ENCODE measurements at regions not wholly inside any gene's neighbourhood (a gene's known extent, or its start where the extent isn't known, plus 50 kb on each side); places are given as distances from the start of the nearest gene placed in this dataset.
"Not testable (repeated sequence)": the region's sequence is repeated elsewhere in the genome, so short reads cannot be mapped to it uniquely, and the experiment has no call there.

DNA sequence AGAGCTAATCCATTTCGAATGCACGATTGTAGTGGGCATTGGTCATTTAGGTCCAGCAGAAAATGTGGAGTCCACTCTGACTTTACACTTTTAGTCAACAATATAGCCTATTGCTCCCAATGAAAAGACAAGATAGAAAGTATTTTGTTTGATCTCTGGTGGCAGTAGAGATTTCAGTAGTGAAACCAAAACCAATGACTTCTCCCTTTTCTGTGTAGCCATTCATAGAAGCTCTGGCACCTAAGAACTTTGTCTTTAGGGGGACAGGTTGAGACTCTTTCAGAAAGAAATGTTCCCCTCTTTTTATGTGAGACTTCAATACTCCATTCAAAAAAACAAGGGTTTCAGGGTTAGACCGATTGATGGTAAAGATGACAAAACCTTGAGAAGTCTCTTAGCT lies 510.8 kb upstream of the POU3F2 start:
- no peak for DNase-seq (ENCODE audit: low read depth)

DNA sequence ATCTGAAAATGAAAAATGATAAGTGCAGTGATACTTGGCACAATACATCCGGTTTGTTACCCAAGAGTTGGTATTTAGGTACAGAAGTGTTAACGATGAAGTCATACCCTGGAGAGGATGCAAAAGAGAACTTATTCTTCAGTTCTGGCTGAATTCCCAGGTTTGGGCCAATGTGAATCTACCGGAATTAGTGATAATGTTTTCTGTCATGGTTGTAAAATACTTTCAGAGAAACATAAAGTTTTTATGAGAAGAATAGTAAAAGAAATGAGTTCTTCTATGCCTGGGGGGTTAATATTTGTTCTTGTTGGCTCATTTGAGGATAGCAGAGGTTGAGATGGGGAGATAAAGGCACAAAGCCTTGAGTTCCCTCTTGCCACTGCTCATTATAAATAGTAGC lies 509.9 kb upstream of the POU3F2 start:
- DNase-seq (ENCODE audit: low read depth), result no peak

DNA sequence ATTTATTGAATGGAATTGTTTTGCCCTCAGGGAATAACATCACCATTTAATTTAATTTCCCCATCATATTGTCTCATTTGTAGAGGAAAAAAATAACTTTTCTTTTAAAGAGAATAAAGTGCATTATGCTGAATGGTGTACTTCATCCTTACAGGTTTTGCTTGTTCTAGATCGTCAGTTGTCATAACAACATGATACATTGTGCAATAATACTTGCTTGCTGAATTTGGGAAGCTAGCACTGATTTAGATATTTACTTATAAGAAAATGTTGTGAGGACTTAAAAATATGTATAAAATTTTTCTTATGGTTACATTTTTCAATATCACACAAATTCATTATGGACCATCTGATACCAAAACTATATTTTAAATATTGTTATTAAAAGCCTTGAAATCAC lies 509.0 kb upstream of the POU3F2 start:
- DNase-seq (ENCODE audit: low read depth), result no peak

DNA sequence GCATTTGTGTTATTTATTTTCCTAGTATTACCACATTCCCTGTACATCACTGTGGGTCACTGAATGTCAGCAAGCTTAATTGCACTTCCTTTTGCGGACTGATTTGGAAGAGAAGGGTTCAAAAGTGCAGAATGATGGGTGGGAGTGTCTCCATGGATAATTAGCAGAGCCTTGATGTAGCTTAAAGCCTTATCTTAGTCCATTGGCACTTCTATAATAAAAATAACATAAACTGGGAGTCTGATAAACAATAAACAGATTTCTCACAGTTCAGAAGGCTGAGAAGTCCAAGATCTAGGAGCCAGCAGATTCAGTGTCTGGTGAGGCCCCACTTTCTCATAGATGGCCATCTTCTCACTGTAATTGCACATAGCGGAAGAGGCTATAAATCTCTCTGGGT lies 501.1 kb upstream of the POU3F2 start:
- DNase-seq (ENCODE audit: low read depth), result no peak

DNA sequence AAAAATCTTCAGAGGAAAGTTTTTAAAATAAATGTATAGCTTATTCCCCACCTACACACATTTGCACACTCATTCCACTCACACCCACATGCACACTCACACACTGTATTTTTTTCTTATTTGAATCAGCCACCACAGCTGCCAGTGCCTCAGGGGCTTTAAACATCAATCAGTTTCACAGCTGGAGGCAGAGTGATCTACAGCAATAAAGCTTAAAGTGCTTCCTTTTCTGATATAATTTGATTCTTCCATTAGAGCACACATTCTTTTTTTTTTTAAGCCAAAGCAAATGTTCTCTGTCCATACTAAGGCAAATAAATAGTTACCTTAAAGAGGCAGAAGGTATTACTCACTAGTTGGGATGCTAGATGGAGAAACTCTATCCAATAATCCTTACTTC lies 498.8 kb upstream of the POU3F2 start:
- no peak for DNase-seq (ENCODE audit: low read depth)

DNA sequence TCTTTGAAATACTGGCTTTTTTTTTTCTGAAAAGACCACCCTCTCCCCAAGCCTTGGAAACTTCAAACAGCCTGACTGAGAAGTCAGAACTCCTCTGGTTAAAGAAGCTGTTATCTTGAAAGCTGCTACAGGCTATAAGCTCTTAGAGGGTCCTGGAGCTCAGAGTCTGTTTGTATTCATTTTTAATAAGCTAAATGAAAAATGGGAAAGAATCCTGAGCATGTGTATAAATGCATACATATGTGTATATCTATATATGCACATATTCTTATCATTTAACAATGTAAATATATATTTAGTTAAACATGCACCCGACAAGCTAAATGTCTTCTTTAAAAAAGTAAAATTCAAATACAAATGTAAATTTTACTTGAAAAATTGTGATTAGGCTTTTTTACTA lies 494.9 kb upstream of the POU3F2 start:
- DNase-seq (ENCODE audit: low read depth), result no peak

DNA sequence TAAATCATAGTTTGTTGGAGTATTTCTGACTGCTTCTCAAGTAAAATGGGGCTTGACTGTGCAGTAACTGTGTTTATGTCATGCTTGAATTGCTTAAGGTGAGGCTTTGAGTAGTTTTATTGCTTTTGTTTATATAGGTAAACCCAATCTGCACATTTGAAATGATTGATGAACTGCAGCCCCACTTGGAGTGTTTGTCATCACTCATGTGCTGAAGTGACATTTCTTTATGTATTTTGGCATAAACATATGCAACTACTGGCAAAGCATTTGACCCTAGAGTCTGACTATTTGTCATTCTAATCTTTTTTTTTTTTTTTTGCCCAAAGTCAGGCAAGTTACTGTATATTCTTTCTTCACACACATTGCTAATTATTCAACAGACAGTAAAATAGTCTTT lies 491.4 kb upstream of the POU3F2 start:
- DNase-seq (ENCODE audit: low read depth), result no peak

DNA sequence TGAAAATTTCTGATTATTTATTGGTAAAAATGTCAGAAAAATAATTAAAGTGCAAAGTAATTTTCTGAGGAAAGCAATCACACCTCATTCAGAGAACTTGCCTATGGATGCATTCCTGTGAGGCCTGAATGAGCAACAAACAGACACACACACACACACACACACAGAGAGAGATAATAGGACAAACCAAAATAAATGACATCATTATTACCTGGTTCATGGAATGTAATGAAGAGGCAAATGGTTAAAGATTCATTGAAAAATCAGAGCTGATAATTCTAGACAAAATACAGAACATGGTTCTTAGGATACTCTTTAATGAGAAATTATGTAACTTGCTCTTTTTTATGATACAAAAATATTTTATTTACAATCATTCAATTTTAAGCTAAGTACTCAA lies 490.6 kb upstream of the POU3F2 start:
- no peak for DNase-seq (ENCODE audit: low read depth)

DNA sequence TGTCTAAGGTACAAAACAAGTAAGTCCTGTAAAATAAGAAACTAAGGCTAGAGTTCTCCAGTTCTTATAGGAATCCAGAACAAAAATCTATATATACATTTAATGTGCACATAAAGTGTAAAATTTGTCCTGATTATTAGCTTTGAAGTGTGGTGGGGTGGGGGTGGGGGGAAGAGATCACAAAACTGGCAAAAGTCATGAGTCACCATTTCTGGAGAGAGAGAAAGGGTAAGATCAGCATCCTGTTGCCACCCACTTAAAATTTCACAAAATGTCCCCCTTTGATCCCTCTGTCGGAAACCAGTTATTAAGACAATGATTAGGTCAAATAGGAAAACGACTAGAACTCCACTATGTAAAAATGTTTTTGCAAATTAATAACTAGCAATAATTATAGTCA lies 482.0 kb upstream of the POU3F2 start:
- DNase-seq (ENCODE audit: low read depth), result no peak

DNA sequence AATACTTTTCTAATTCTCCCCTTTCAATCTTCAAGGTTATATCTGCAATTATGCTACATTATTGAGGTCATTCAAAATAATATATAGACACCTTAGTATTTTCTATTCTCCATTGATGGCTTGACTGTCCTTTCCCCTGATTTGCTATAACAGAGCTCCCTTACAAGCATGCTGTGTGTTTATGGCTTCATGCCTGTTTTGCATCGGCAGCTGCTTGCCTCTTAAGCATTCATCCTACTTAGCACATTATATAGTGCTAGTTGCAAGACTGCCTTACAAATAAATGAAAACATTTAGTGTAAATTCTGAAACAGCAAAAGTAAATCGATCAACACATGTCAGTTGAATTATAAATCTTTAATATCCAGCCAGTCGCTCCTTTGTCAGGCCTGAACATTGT lies 476.2 kb upstream of the POU3F2 start:
- DNase-seq (ENCODE audit: low read depth), result no peak

DNA sequence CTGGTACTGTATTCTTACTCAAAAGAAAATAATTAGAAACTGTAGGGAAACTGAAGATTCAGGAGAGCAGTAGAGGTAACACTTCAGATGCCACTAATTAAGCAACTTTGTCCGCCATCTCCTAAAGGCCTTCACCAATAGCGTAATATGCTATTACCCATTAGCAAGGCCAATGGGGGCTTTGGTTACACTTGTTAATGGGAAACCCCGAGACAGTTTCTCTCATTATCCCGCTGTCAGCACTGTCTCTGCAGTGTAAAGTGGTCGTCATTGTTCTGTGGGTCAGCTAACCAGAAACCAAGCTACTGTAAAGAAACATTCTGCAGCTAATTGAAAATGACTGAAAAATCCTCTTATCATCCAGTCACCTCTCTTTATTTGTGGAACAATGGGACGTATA lies 468.0 kb upstream of the POU3F2 start:
- DNase-seq (ENCODE audit: low read depth), result no peak

DNA sequence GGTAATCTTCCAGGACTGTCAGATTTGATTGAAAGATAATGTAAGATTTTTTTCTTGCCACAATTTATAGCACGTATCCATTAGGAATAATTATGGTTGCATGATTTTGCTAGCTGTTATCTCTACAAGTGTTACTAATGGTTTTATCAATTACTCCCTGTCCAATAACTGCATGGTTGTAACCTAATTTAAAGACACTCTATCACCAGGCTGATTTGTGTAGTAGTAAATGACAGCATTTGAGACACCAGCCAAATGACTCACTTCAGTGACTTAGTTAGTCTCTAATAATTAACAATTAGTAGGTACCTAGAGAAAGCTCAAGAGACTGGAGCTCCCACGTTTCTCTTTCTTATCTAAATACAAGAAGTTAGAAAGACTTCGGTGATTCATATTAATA lies 453.8 kb upstream of the POU3F2 start:
- DNase-seq (ENCODE audit: low read depth), result no peak

DNA sequence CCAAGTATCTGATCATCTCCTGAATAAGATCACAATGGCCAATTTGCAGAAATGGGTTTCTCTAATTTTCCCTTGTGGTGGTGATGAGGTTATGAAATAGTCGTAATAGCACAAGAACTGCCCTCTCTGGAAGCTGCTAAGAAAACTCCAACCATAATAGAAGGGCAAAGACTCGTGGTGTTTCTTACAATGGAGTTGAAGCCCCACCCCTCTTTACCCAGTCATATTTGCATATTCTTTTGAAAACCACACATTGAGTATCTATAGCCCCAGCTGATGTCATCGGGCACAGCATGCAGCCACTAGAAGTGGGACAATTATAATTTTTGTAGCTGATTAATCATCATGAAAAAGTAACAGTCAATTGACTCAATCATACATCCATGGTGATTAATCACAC lies 452.1 kb upstream of the POU3F2 start:
- DNase-seq (ENCODE audit: low read depth), result no peak

DNA sequence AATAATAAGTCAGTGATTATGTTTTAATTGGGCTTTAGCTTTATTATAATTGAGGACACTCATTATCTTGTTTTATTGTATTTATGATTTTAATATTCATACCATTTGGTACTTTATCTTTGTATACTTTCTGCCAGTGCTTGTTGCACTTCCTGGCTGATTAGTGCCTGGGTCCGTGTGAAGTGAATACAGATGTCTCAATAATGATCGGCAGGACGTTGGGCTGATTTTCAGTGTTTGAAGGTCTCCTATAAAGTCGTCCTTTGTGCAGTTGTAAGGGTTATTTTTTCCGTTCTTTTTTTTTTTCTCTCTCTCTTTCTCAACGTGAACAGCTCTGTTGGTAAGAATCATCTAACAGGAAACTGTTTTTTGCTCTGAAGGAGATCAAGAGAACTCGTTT lies 450.0 kb upstream of the POU3F2 start:
- DNase-seq (ENCODE audit: low read depth), result no peak

DNA sequence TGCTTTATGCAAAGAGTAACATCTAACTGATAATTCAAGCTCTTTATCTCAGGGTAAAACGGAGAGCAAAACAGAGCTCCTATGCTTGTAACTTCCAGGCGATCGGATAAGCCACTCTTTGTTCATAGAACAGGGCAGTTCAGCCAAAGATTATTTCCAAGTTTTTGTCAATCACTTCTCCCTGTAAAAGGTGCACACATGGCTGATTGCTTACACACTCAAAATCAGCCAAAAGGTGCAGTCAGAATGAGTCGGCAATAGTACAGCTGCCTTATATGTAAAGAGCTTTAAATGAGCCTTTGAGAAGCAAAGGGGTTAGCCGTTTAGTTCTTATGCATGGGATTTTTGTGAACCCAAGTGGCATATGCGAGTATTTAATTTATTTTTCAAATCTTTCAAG lies 449.6 kb upstream of the POU3F2 start:
- DNase-seq (ENCODE audit: low read depth), result no peak

DNA sequence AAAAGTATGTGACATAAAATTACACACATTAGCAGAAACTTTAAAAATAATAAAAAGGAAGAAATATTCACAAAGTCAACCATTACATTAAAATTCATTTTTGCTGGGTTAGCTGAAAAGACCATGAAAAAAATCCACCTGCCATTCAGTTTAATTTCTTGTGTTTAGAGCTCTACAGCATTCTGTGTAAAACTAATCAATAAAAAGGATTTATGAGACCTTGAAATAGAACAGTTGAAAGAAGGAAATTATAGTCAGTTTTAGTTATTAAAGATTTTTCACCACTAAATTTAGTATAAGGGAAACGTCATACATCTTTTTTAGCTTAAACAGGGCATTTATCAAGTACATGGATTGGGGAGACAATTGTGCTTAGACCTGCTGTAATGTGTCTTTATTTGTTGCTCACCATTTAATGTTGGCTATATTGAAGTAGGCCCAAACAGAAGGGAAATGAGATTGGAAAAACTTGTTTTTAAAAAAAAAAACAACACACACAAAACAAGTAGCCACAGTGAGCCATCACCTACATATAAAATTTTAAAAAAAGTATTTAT lies 438.7 kb upstream of the POU3F2 start:
- no peak for DNase-seq (ENCODE audit: low read depth)

DNA sequence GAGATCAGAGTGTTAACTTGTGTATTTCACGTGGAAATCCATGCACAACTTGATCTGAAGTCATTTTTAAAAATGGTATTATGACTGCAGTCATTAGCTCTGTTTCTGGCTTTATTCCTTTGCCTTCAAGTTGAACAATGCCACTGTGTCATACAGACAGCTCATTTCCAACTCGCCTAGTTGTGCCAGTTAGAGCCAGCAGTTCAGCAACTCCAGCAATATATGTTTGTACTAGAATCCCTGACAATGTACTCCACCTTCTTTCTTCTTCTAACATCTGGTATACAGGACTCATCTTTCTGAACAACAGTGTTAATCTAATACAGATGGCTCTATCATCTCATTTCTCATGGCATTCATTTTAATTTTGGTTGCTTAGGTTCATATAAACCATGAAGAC lies 418.3 kb upstream of the POU3F2 start:
- DNase-seq (ENCODE audit: low read depth), result no peak

DNA sequence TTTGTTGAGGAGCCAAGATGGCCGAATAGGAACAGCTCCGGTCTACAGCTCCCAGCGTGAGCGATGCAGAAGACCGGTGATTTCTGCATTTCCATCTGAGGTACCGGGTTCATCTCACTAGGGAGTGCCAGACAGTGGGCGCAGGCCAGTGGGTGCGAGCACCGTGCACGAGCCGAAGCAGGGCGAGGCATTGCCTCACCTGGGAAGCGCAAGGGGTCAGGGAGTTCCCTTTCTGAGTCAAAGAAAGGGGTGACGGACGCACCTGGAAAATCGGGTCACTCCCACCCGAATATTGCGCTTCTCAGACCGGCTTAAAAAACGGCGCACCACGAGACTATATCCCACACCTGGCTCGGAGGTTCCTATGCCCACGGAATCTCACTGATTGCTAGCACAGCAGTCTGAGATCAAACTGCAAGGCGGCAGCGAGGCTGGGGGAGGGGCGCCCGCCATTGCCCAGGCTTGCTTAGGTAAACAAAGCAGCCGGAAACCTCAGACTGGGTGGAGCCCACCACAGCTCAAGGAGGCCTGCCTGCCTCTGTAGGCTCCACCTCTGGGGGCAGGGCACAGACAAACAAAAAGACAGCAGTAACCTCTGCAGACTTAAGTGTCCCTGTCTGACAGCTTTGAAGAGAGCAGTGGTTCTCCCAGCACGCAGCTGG lies 417.7 kb upstream of the POU3F2 start:
- not testable (repeated sequence) for DNase-seq (ENCODE audit: low read depth)

DNA sequence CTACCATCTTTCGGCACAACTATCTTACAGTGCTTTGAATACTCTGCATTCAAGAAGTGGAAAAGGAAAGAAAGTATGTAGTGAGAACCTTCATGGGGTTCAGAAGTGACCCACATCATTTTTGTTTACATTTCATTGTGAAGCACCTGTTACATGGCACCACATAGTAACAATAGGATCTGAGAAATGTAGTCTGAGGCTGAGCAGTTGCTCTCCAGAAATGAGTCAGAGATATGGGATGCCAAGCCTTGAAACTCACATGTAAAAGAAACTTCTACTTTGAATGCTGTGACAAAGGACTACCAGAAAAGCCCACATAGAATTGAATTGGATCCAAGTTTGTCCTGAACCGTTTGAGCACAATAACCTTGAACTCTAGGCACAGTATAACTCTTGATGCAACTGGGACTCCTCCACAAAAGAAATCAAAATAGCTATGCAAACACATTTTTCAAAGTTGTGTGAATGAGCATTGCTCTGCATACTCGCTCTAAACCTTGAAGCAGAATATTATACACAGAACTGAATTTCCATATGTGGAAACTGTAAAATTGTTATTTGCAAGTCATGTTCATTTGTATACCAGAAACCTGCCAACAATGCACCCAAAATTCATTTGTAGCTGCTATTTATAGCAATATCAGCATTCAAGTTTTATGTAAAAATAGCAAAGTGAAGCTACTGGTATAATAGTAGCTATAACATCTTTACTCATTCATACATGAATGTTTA lies 400.9 kb upstream of the POU3F2 start:
- no peak for DNase-seq (ENCODE audit: low read depth)

DNA sequence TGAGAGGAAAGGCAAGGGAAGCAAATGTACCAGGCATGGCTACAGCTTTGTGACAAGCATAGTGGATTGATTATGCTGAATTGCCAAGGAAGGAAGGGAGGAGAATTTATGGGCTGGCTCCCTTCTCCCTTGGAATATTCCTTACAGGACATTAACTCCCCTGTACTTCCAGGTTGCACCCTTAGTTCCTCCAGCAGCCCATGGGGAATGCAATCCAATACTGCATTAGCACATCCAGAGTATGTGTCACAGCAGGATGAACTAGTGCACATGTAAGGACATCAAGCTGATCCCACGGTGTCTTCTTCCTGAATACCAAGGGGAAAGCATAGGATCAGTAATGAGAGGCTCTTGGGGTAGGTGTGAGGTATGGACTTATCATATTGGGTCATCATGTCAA lies 390.7 kb upstream of the POU3F2 start:
- DNase-seq (ENCODE audit: low read depth), result no peak

DNA sequence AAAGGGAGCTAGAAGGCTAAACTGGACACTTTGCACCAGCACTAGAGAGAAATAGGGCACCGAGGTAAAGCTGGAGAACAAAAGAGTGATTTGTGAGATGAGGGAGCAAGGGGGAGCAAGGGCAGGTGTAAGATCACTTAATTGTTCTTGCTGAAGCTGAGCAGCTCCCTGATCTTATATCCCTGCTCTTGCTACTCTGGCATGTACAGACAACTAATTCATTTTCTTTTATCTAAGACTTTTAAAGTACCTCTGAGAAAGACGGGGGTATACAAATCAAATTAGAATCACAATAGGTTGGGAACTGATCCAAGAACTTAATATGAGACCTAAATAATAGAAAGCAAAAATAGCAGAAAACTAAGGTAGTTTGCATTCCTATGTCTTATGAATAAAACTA lies 381.7 kb upstream of the POU3F2 start:
- no peak for DNase-seq (ENCODE audit: low read depth)

DNA sequence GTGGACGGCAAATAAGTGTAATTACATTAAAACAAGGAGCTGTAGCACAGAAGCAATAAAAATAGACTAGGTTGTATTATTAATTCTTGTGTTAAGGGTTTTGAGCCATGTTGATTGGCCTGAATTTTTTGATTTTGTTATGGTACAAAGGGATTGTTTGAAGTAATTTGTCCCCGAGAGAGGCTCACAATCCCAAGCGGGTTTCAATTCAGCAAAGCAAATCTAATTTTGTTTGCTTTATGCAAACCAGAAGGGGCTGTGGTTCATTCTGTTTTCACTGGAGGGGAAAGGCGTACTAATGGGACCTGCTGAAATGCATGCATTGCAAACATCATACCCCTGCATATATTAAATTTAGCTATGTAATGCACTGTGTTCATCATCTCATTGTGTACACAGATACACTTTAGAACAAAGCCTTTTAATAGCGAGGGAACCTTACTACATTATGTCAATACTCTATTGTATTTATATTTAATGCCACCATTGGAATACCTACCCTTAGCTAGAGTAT lies 379.5 kb upstream of the POU3F2 start:
- DNase-seq (ENCODE audit: low read depth), result no peak

DNA sequence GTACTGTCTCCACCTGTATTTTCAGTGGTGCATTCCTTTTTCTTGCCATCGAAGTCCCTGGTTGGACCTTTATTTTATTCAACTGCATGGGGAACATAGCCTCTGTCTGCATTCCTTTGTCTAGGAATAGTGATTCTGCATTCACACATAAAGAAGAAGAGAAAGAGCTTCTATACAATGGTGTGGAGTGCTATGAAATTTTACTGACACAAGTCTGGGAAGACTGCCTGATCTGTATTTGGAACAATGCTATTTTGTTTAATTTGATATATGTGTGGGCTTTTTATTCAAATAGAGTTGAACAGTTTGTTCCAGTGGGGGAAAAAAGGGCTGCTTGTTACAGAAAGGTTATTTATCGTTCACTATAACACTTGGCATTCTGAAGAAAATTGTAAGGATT lies 375.7 kb upstream of the POU3F2 start:
- DNase-seq (ENCODE audit: low read depth), result no peak

All from iris pigment epithelial cell (primary cell).